ENCODE measurements at regions not wholly inside any gene's neighbourhood (a gene's known extent, or its start where the extent isn't known, plus 50 kb on each side); places are given as distances from the start of the nearest gene placed in this dataset.

DNA sequence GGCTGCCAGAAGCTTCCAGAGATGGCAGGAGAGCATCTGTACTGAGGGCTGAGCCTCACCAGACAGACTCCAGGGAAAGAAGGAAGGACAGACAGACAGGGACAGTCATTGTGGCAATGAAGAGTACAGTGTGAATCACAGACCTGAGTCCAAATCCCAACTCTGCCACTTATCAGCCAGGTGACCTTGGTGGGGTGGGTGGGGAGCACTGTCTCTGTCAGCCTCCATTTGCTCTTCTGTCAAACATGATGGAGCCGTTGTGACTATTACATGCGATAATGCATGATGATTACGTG, 85.9 kb upstream of the FSTL4 start (continued):
- TF ChIP-seq SIRT6 (IDR thresholded peaks at IDR 0.05; ENCODE audit: low read length) (no peak), HDAC2 (IDR thresholded peaks at IDR 0.05; ENCODE audit: borderline replicate concordance in 1 of 2, low read depth in 2 of 2, low read length in 2 of 2) (no peak), MAFK (IDR thresholded peaks at IDR 0.05; ENCODE audit: low read depth, low read length) (no peak), EZH2 (IDR thresholded peaks at IDR 0.05; ENCODE audit: low read depth, low read length, severe bottlenecking) (no peak)
